Endodermal cell (in vitro differentiated cells): ENCODE measurements at regions not wholly inside any gene's neighbourhood (a gene's known extent, or its start where the extent isn't known, plus 50 kb on each side); places are given as distances from the start of the nearest gene placed in this dataset.

Source experiments
- DNase-seq: peaks from one replicate; pipeline ENCODE4 v3.0.0-alpha.2; 2017
- H3K27ac ChIP-seq: 2 replicates; pipeline ENCODE4 v1.5.1; 2013; ENCODE audit warnings: mild to moderate bottlenecking, low read depth, low read length, moderate library complexity
- H3K27me3 ChIP-seq: 2 replicates; pipeline ENCODE4 v1.6.1; 2013; ENCODE audit warnings: mild to moderate bottlenecking, low read length, moderate library complexity; ENCODE audit not compliant: insufficient read depth, control insufficient read depth, poor library complexity, severe bottlenecking
- H3K36me3 ChIP-seq: 2 replicates; pipeline ENCODE4 v1.7.0; 2013; ENCODE audit warnings: mild to moderate bottlenecking, low read length, moderate library complexity; ENCODE audit not compliant: control insufficient read depth, insufficient read depth
- H3K4me1 ChIP-seq: one replicate; pipeline ENCODE4 v1.7.0; 2013; ENCODE audit warnings: low read length; ENCODE audit not compliant: control insufficient read depth, insufficient read depth
- H3K4me3 ChIP-seq: 2 replicates; pipeline ENCODE4 v1.5.1; 2013; ENCODE audit warnings: mild to moderate bottlenecking, low read length, moderate library complexity
- H3K9ac ChIP-seq: 2 replicates; pipeline ENCODE4 v1.6.1; 2013; ENCODE audit warnings: mild to moderate bottlenecking, low read length, moderate library complexity; ENCODE audit not compliant: poor library complexity, severe bottlenecking; ENCODE audit errors: extremely low read depth
- H3K9me3 ChIP-seq: 2 replicates; pipeline ENCODE4 v1.6.1; 2013; ENCODE audit warnings: mild to moderate bottlenecking, low read length, moderate library complexity; ENCODE audit not compliant: control insufficient read depth
- H3K27ac Mint-ChIP-seq: 2 replicates; pipeline ENCODE4 v1.8.0; 2020; ENCODE audit warnings: mixed read lengths
- H3K27me3 Mint-ChIP-seq: 2 replicates; pipeline ENCODE4 v1.8.0; 2021; ENCODE audit warnings: mild to moderate bottlenecking, mixed read lengths; ENCODE audit not compliant: insufficient read depth
- H3K36me3 Mint-ChIP-seq: 2 replicates; pipeline ENCODE4 v1.8.0; 2020; ENCODE audit warnings: low read depth, mixed read lengths
- H3K4me1 Mint-ChIP-seq: 2 replicates; pipeline ENCODE4 v1.8.0; 2020; ENCODE audit warnings: mixed read lengths
- H3K4me3 Mint-ChIP-seq: 2 replicates; pipeline ENCODE4 v1.8.0; 2020; ENCODE audit warnings: mild to moderate bottlenecking, moderate library complexity, mixed read lengths
- H3K9me3 Mint-ChIP-seq: 2 replicates; pipeline ENCODE4 v1.8.0; 2020; ENCODE audit warnings: mild to moderate bottlenecking, mixed read lengths
- WGBS, 2 experiments: methylation state at CpG; one replicate each; pipeline versions ENCODE4 v1.1.5 to v1.1.7; 2013; ENCODE audit warnings: missing lambda C conversion rate in 2 of 2, mixed read lengths in 1 of 2; ENCODE audit not compliant: insufficient coverage in 1 of 2, insufficient read length in 1 of 2; 5-methylcytosine and 5-hydroxymethylcytosine counted together
- TF ChIP-seq, protein P1 (sequence below): fragments of 200-600 bp; sonication (generic); conservative IDR thresholded peaks from 2 replicates; pipeline ENCODE4 v1.5.0; 2021; ENCODE audit warnings: antibody characterized with exemption, mild to moderate bottlenecking

DNA sequence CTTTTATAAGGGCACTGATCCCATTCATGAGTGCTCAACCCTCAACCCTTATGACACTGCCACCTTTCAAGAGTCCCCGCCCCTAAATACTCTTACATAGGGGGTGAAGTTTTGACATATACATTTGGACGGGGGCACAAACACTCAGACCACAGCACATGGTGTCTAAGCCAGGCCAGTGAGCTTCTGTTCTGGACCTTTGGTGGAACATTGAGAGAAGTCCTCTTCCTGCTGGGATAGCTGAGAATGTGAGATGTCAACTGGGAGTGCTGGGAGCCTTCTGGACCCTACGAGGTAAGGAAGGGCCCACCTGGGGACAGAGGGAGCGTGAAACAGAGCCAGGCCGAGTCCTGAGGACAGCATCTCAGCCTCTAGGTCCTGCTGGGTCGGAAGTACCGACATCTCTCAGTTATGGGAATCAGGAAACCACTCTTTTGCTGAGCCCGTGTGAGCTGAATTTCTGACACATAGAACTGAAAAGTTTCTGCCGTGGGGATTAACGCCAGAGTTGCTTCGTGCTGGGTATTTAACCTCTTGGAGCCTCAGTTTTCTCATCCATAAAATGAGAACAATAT, 114.9 kb downstream of the PDCL3 start:
- H3K9me3 ChIP-seq, result no peaks in the 10 kb centered on the region
- H3K27ac ChIP-seq, result no peak overlapping the region
- H3K36me3 Mint-ChIP-seq, result no peaks in the 10 kb centered on the region
- H3K27me3 ChIP-seq, result no peaks in the 10 kb centered on the region
- H3K36me3 ChIP-seq, result no peaks in the 10 kb centered on the region
- no peak overlapping the region for H3K4me3 ChIP-seq
- H3K4me1 Mint-ChIP-seq, result no peaks in the 10 kb centered on the region
- H3K27ac Mint-ChIP-seq, result no peak overlapping the region
- TF ChIP-seq, protein P1, sequence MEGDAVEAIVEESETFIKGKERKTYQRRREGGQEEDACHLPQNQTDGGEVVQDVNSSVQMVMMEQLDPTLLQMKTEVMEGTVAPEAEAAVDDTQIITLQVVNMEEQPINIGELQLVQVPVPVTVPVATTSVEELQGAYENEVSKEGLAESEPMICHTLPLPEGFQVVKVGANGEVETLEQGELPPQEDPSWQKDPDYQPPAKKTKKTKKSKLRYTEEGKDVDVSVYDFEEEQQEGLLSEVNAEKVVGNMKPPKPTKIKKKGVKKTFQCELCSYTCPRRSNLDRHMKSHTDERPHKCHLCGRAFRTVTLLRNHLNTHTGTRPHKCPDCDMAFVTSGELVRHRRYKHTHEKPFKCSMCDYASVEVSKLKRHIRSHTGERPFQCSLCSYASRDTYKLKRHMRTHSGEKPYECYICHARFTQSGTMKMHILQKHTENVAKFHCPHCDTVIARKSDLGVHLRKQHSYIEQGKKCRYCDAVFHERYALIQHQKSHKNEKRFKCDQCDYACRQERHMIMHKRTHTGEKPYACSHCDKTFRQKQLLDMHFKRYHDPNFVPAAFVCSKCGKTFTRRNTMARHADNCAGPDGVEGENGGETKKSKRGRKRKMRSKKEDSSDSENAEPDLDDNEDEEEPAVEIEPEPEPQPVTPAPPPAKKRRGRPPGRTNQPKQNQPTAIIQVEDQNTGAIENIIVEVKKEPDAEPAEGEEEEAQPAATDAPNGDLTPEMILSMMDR, result no peak
- H3K9ac ChIP-seq, result no peak overlapping the region
- no peaks in the 10 kb centered on the region for H3K27me3 Mint-ChIP-seq
- H3K4me1 ChIP-seq, result no peaks in the 10 kb centered on the region
- no peak for DNase-seq
- 92 to 95% methylated on average over 8 to 11 of the region's 11 CpGs for WGBS, 2 experiments
- H3K9me3 Mint-ChIP-seq, result no peaks in the 10 kb centered on the region
- H3K4me3 Mint-ChIP-seq, result no peak overlapping the region

DNA sequence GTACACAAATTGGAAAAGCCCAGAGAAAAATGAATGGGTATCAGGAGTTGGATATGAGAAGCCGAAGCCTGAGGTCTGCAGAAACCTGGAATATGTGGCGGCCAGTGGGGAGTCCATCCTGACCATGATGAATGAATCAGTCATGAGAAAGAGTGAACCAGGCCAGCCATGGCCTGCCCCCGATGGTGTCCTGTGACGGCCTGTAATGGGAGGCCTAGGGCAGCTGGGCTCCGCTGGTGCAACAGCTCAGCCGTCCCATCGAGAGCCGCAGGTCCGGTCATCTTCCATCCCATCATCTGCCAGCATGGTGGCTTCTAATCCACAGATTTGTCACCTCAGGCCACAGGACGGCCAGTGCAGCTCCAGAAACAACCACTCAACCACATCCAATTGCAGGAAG, 116.4 kb downstream of the PDCL3 start:
- peaks cover 14% of the 10 kb centered on the region for H3K9me3 Mint-ChIP-seq
- H3K27me3 ChIP-seq, result no peaks in the 10 kb centered on the region
- H3K4me3 ChIP-seq, result no peak overlapping the region
- H3K4me1 Mint-ChIP-seq, result no peaks in the 10 kb centered on the region
- TF ChIP-seq, protein P1, result no peak
- H3K36me3 Mint-ChIP-seq, result no peaks in the 10 kb centered on the region
- H3K4me3 Mint-ChIP-seq, result no peak overlapping the region
- no peak overlapping the region for H3K27ac ChIP-seq
- 93 to 100% methylated on average over 6 to 10 of the region's 10 CpGs for WGBS, 2 experiments
- no peaks in the 10 kb centered on the region for H3K36me3 ChIP-seq
- no peak for DNase-seq
- no peak overlapping the region for H3K9ac ChIP-seq
- no peaks in the 10 kb centered on the region for H3K27me3 Mint-ChIP-seq
- no peaks in the 10 kb centered on the region for H3K4me1 ChIP-seq
- H3K27ac Mint-ChIP-seq, result no peak overlapping the region
- peaks cover 10% of the 10 kb centered on the region for H3K9me3 ChIP-seq

DNA sequence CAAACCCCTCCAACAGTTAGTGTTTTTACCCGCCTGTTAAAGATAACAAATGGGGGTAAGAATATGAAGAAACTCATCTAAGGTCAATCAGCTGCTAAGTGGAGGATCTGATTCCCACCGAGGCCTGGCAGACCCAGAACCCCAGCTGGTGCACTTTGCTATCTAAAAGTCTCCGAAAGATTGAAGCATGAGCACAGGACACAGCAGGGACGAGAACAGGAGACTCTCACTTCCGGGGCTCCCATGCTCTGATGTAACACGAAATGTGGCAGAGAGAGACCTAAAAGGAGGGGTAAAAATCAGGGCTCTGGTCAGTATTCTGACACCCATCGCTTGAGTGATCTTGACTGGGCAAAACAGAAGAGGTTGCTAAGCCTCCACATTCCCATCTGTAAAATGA, 119.7 kb downstream of the PDCL3 start:
- peak; percentile 26 for DNase-seq
- 86 to 96% methylated on average over 6 to 7 of the region's 7 CpGs for WGBS, 2 experiments
- peaks cover 28% of the 10 kb centered on the region for H3K9me3 Mint-ChIP-seq
- no peaks in the 10 kb centered on the region for H3K36me3 ChIP-seq
- no peak overlapping the region for H3K4me3 ChIP-seq
- H3K36me3 Mint-ChIP-seq, result peaks cover 3% of the 10 kb centered on the region
- no peak overlapping the region for H3K27ac Mint-ChIP-seq
- TF ChIP-seq, protein P1, result no peak
- no peaks in the 10 kb centered on the region for H3K4me1 Mint-ChIP-seq
- no peaks in the 10 kb centered on the region for H3K4me1 ChIP-seq
- no peak overlapping the region for H3K27ac ChIP-seq
- H3K9ac ChIP-seq, result no peak overlapping the region
- no peaks in the 10 kb centered on the region for H3K27me3 ChIP-seq
- no peak overlapping the region for H3K4me3 Mint-ChIP-seq
- no peaks in the 10 kb centered on the region for H3K27me3 Mint-ChIP-seq
- peaks cover 33% of the 10 kb centered on the region for H3K9me3 ChIP-seq
